Lower leg skin (tissue), 3 donors: ENCODE measurements at regions not wholly inside any gene's neighbourhood (a gene's known extent, or its start where the extent isn't known, plus 50 kb on each side); places are given as distances from the start of the nearest gene placed in this dataset.

Experiments
- POLR2A ChIP-seq, 2 donors: fragments of 450-650 bp; IDR thresholded peaks; one replicate each; pipeline ENCODE4 v1.6.1; 2016 to 2017; ENCODE audit warnings: antibody characterized with exemption in 2 of 2, mild to moderate bottlenecking in 1 of 2, moderate library complexity in 1 of 2
- TF ChIP-seq, protein P1 (sequence below), 3 donors: fragments of 450-650 bp; IDR thresholded peaks; one replicate each; pipeline ENCODE4 v1.5.1; 2016; ENCODE audit warnings: antibody characterized with exemption in 3 of 3, mild to moderate bottlenecking in 3 of 3, moderate library complexity in 2 of 3

DNA sequence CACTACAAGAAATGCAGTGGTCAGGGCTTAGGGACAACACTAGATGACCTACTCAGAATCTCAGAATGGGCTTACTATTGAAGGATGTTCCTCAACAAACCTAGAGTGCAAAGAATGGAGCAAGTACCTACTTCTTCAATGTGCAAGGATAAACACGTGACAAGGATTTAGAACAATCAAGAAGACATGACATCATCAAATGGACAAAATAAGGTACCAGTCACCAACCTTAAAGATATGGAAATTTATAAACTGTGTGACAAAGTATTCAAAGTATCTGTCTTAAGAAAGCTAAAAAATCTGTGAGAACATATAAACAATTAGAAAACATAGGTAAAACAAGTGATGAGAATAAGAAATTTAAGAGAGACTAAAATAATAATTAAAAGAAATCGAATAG is 656.1 kb downstream of the ZWINT start:
- TF ChIP-seq, protein P1, sequence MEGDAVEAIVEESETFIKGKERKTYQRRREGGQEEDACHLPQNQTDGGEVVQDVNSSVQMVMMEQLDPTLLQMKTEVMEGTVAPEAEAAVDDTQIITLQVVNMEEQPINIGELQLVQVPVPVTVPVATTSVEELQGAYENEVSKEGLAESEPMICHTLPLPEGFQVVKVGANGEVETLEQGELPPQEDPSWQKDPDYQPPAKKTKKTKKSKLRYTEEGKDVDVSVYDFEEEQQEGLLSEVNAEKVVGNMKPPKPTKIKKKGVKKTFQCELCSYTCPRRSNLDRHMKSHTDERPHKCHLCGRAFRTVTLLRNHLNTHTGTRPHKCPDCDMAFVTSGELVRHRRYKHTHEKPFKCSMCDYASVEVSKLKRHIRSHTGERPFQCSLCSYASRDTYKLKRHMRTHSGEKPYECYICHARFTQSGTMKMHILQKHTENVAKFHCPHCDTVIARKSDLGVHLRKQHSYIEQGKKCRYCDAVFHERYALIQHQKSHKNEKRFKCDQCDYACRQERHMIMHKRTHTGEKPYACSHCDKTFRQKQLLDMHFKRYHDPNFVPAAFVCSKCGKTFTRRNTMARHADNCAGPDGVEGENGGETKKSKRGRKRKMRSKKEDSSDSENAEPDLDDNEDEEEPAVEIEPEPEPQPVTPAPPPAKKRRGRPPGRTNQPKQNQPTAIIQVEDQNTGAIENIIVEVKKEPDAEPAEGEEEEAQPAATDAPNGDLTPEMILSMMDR (IDR thresholded peaks at IDR 0.05): no peak
- TF ChIP-seq POLR2A (IDR thresholded peaks at IDR 0.05): no peak
